GM23338 (cell line): ENCODE measurements at regions not wholly inside any gene's neighbourhood (a gene's known extent, or its start where the extent isn't known, plus 50 kb on each side); places are given as distances from the start of the nearest gene placed in this dataset.

Source experiments
- CREB1 ChIP-seq: fragments of 250-450 bp; sonication (Bioruptor Pico); IDR thresholded peaks from 2 replicates; pipeline ENCODE4 v1.5.0; 2020; ENCODE audit warnings: low read depth, mild to moderate bottlenecking, moderate library complexity
- CTCF ChIP-seq, 2 experiments: fragments of 200-600 bp in 1 of 2; sonication (generic) in 1 of 2; conservative IDR thresholded peaks; 2 replicates each; pipeline versions ENCODE4 v1.5.1 to v1.6.1; 2016 to 2017; ENCODE audit warnings: antibody characterized with exemption in 2 of 2, low read depth in 2 of 2, mild to moderate bottlenecking in 2 of 2, moderate library complexity in 1 of 2
- EZH2 ChIP-seq: fragments of 200-600 bp; sonication (generic); IDR thresholded peaks from one replicate; pipeline ENCODE4 v1.8.0; 2017; ENCODE audit warnings: antibody characterized with exemption, mild to moderate bottlenecking, low read depth; ENCODE audit not compliant: unreplicated experiment
- EZH2phosphoT487 ChIP-seq: fragments of 200-600 bp; sonication (generic); IDR thresholded peaks from one replicate; pipeline ENCODE4 v1.8.1; 2018; ENCODE audit warnings: antibody characterized with exemption; ENCODE audit not compliant: unreplicated experiment
- JUNB ChIP-seq: IDR thresholded peaks from one replicate; pipeline ENCODE4 v1.6.1; 2016; ENCODE audit warnings: antibody characterized with exemption; ENCODE audit not compliant: unreplicated experiment
- NANOG ChIP-seq: IDR thresholded peaks from 2 replicates; pipeline ENCODE4 v1.6.1; 2016; ENCODE audit warnings: antibody characterized with exemption, borderline replicate concordance
- POLR2AphosphoS5 ChIP-seq: IDR thresholded peaks from 2 replicates; pipeline ENCODE4 v1.6.1; 2016; ENCODE audit warnings: antibody characterized with exemption, low read depth
- REST ChIP-seq: IDR thresholded peaks from one replicate; pipeline ENCODE4 v1.6.1; 2018; ENCODE audit warnings: antibody characterized with exemption; ENCODE audit not compliant: unreplicated experiment
- STAT1 ChIP-seq: IDR thresholded peaks from one replicate; pipeline ENCODE4 v1.6.1; 2016; ENCODE audit warnings: antibody characterized with exemption; ENCODE audit not compliant: unreplicated experiment
- ZNF114 ChIP-seq: fragments of 250-450 bp; sonication (Bioruptor Pico); IDR thresholded peaks from 2 replicates; pipeline ENCODE4 v1.5.0; 2020; ENCODE audit warnings: mild to moderate bottlenecking, moderate library complexity
- ZNF331 ChIP-seq: fragments of 250-450 bp; sonication (Bioruptor Pico); IDR thresholded peaks from 2 replicates; pipeline ENCODE4 v1.5.0; 2020; ENCODE audit warnings: low read depth, mild to moderate bottlenecking, moderate library complexity
- TF ChIP-seq, protein P1 (sequence below): IDR thresholded peaks from 2 replicates; pipeline ENCODE4 v1.6.1; 2016; ENCODE audit warnings: antibody characterized with exemption
- TF ChIP-seq, protein P2 (sequence below): fragments of 250-450 bp; sonication (Bioruptor Pico); IDR thresholded peaks from 2 replicates; pipeline ENCODE4 v1.5.0; 2020; ENCODE audit warnings: mild to moderate bottlenecking, moderate library complexity

GRCh38 chr6:48525849-48526248, 414.9 kb upstream of the PTCHD4 start:
- TF ChIP-seq REST (no peak), CTCF (conservative IDR thresholded peaks at IDR 0.05; ENCODE audit: low read depth in 2 of 2) (no peak), JUNB (no peak), EZH2 (no peak), EZH2phosphoT487 (no peak), NANOG (no peak), ZNF114 (no peak), POLR2AphosphoS5 (no peak), STAT1 (no peak), CREB1 (no peak), ZNF331 (CRISPR knock-in tag) (no peak)
- TF ChIP-seq, protein P1, sequence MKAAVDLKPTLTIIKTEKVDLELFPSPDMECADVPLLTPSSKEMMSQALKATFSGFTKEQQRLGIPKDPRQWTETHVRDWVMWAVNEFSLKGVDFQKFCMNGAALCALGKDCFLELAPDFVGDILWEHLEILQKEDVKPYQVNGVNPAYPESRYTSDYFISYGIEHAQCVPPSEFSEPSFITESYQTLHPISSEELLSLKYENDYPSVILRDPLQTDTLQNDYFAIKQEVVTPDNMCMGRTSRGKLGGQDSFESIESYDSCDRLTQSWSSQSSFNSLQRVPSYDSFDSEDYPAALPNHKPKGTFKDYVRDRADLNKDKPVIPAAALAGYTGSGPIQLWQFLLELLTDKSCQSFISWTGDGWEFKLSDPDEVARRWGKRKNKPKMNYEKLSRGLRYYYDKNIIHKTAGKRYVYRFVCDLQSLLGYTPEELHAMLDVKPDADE = no peak
- TF ChIP-seq, protein P2, sequence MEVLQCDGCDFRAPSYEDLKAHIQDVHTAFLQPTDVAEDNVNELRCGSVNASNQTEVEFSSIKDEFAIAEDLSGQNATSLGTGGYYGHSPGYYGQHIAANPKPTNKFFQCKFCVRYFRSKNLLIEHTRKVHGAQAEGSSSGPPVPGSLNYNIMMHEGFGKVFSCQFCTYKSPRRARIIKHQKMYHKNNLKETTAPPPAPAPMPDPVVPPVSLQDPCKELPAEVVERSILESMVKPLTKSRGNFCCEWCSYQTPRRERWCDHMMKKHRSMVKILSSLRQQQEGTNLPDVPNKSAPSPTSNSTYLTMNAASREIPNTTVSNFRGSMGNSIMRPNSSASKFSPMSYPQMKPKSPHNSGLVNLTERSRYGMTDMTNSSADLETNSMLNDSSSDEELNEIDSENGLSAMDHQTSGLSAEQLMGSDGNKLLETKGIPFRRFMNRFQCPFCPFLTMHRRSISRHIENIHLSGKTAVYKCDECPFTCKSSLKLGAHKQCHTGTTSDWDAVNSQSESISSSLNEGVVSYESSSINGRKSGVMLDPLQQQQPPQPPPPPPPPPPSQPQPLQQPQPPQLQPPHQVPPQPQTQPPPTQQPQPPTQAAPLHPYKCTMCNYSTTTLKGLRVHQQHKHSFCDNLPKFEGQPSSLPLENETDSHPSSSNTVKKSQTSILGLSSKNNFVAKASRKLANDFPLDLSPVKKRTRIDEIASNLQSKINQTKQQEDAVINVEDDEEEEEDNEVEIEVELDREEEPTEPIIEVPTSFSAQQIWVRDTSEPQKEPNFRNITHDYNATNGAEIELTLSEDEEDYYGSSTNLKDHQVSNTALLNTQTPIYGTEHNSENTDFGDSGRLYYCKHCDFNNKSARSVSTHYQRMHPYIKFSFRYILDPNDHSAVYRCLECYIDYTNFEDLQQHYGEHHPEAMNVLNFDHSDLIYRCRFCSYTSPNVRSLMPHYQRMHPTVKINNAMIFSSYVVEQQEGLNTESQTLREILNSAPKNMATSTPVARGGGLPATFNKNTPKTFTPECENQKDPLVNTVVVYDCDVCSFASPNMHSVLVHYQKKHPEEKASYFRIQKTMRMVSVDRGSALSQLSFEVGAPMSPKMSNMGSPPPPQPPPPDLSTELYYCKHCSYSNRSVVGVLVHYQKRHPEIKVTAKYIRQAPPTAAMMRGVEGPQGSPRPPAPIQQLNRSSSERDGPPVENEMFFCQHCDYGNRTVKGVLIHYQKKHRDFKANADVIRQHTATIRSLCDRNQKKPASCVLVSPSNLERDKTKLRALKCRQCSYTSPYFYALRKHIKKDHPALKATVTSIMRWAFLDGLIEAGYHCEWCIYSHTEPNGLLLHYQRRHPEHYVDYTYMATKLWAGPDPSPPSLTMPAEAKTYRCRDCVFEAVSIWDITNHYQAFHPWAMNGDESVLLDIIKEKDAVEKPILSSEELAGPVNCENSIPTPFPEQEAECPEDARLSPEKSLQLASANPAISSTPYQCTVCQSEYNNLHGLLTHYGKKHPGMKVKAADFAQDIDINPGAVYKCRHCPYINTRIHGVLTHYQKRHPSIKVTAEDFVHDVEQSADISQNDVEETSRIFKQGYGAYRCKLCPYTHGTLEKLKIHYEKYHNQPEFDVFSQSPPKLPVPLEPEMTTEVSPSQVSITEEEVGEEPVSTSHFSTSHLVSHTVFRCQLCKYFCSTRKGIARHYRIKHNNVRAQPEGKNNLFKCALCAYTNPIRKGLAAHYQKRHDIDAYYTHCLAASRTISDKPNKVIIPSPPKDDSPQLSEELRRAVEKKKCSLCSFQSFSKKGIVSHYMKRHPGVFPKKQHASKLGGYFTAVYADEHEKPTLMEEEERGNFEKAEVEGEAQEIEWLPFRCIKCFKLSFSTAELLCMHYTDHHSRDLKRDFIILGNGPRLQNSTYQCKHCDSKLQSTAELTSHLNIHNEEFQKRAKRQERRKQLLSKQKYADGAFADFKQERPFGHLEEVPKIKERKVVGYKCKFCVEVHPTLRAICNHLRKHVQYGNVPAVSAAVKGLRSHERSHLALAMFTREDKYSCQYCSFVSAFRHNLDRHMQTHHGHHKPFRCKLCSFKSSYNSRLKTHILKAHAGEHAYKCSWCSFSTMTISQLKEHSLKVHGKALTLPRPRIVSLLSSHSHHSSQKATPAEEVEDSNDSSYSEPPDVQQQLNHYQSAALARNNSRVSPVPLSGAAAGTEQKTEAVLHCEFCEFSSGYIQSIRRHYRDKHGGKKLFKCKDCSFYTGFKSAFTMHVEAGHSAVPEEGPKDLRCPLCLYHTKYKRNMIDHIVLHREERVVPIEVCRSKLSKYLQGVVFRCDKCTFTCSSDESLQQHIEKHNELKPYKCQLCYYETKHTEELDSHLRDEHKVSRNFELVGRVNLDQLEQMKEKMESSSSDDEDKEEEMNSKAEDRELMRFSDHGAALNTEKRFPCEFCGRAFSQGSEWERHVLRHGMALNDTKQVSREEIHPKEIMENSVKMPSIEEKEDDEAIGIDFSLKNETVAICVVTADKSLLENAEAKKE (CRISPR knock-in tag) = no peak
